Liver (tissue), 8 donors: ENCODE measurements at regions not wholly inside any gene's neighbourhood (a gene's known extent, or its start where the extent isn't known, plus 50 kb on each side); places are given as distances from the start of the nearest gene placed in this dataset.

Experiments used
- DNase-seq: peaks from one replicate; pipeline ENCODE4 v3.0.0-alpha.2; 2017; ENCODE audit warnings: low spot score
- H3K27ac ChIP-seq, 2 donors: one replicate each; pipeline ENCODE4 v1.7.0; 2013; ENCODE audit warnings: inconsistent platforms in 2 of 2, low read length in 2 of 2, control low read depth in 1 of 2, low read depth in 1 of 2, mild to moderate bottlenecking in 1 of 2
- H3K27me3 ChIP-seq, 4 donors: one replicate each; pipeline versions ENCODE4 v1.6.1 to v1.7.0; 2013; ENCODE audit warnings: low read length in 3 of 4, inconsistent platforms in 1 of 4, mild to moderate bottlenecking in 1 of 4, moderate library complexity in 1 of 4; ENCODE audit not compliant: control insufficient read depth in 4 of 4, insufficient read depth in 4 of 4
- H3K36me3 ChIP-seq, 4 donors: one replicate each; pipeline versions ENCODE4 v1.6.1 to v1.7.0; 2013; ENCODE audit warnings: low read length in 3 of 4, mild to moderate bottlenecking in 3 of 4, low read depth in 1 of 4, moderate library complexity in 1 of 4; ENCODE audit not compliant: control insufficient read depth in 4 of 4, insufficient read depth in 3 of 4
- H3K4me1 ChIP-seq, 4 donors: one replicate each; pipeline versions ENCODE4 v1.6.1 to v1.7.0; 2013; ENCODE audit warnings: low read length in 3 of 4, mild to moderate bottlenecking in 3 of 4, moderate library complexity in 1 of 4; ENCODE audit not compliant: control insufficient read depth in 4 of 4, insufficient read depth in 4 of 4
- H3K4me3 ChIP-seq, 3 donors: one replicate each; pipeline versions ENCODE4 v1.6.1 to v1.7.0; 2013; ENCODE audit warnings: low read length in 3 of 3, control low read depth in 1 of 3, low read depth in 1 of 3, mild to moderate bottlenecking in 1 of 3
- H3K9ac ChIP-seq, 2 donors: one replicate each; pipeline ENCODE4 v1.7.0; 2013; ENCODE audit warnings: low read length in 2 of 2, mild to moderate bottlenecking in 2 of 2, moderate library complexity in 2 of 2, control low read depth in 1 of 2, low read depth in 1 of 2
- H3K9me3 ChIP-seq, 4 donors: one replicate each; pipeline versions ENCODE4 v1.6.1 to v1.7.0; 2013; ENCODE audit warnings: low read length in 3 of 4; ENCODE audit not compliant: control insufficient read depth in 4 of 4
- ATF3 ChIP-seq: IDR thresholded peaks from 2 replicates; pipeline ENCODE4 v1.6.1; 2016; ENCODE audit warnings: antibody characterized with exemption
- CTCF ChIP-seq: fragments of 150-350 bp; IDR thresholded peaks from 2 replicates; pipeline ENCODE4 v1.5.1; 2017; ENCODE audit warnings: improper control_type of control experiment, low read depth, low read length; ENCODE audit not compliant: missing input control
- EGR1 ChIP-seq, 2 donors: IDR thresholded peaks; 2 replicates each; pipeline ENCODE4 v1.6.1; 2016 to 2018; ENCODE audit warnings: antibody characterized with exemption in 2 of 2, low read depth in 2 of 2
- FOXA2 ChIP-seq: IDR thresholded peaks from 2 replicates; pipeline ENCODE4 v1.6.1; 2016; ENCODE audit warnings: antibody characterized with exemption
- HNF4A ChIP-seq, 2 donors: conservative IDR thresholded peaks; 2 replicates each; pipeline ENCODE4 v1.6.1; 2016; ENCODE audit warnings: antibody characterized with exemption in 2 of 2, mild to moderate bottlenecking in 2 of 2
- HNF4G ChIP-seq: IDR thresholded peaks from 2 replicates; pipeline ENCODE4 v1.6.1; 2016; ENCODE audit warnings: antibody characterized with exemption
- JUND ChIP-seq, 2 donors: IDR thresholded peaks; 2 replicates each; pipeline ENCODE4 v1.6.1; 2016; ENCODE audit warnings: antibody characterized with exemption in 2 of 2
- NR2F2 ChIP-seq: IDR thresholded peaks from 2 replicates; pipeline ENCODE4 v1.6.1; 2016; ENCODE audit warnings: antibody characterized with exemption
- RAD21 ChIP-seq, 2 donors: IDR thresholded peaks; 2 replicates each; pipeline ENCODE4 v1.6.1; 2016; ENCODE audit warnings: antibody characterized with exemption in 2 of 2, mild to moderate bottlenecking in 2 of 2
- REST ChIP-seq: IDR thresholded peaks from 2 replicates; pipeline ENCODE4 v1.6.1; 2016; ENCODE audit warnings: antibody characterized with exemption, mild to moderate bottlenecking
- SP1 ChIP-seq: IDR thresholded peaks from 2 replicates; pipeline ENCODE4 v1.6.1; 2018; ENCODE audit warnings: antibody characterized with exemption, mild to moderate bottlenecking
- TAF1 ChIP-seq: conservative IDR thresholded peaks from 2 replicates; pipeline ENCODE4 v1.6.1; 2016; ENCODE audit warnings: antibody characterized with exemption, mild to moderate bottlenecking
- YY1 ChIP-seq: IDR thresholded peaks from 2 replicates; pipeline ENCODE4 v1.6.1; 2016; ENCODE audit warnings: antibody characterized with exemption, mild to moderate bottlenecking
- ZBTB33 ChIP-seq: IDR thresholded peaks from 2 replicates; pipeline ENCODE4 v1.6.1; 2016; ENCODE audit warnings: antibody characterized with exemption
- WGBS: extraction: QIAGEN DNeasy Blood & Tissue Kit; methylation state at CpG from one replicate; pipeline ENCODE4 v1.1.7; 2013; 5-methylcytosine and 5-hydroxymethylcytosine counted together
- donor health status: healthy.
- donor health status: healthy.
- donor health status: healthy.
- donor health status: healthy.
- donor health status: healthy.

- TF ChIP-seq FOXA2 (no peak), ATF3 (no peak), ZBTB33 (no peak), JUND (IDR thresholded peaks at IDR 0.05) (no peak), CTCF (no peak), HNF4A (conservative IDR thresholded peaks at IDR 0.05) (no peak)
- Histone ChIP-seq H3K4me1 (peaks cover 7 to 14% (median 13%) of the 10 kb centered on the region in 4 donors), H3K36me3 (no peaks in the 10 kb centered on the region), H3K27me3 (peaks cover 7 to 13% (median 9%) of the 10 kb centered on the region in 4 donors), H3K27ac (no peak overlapping the region), H3K9ac (no peak overlapping the region), H3K4me3 (no peak overlapping the region), H3K9me3 (no peaks in the 10 kb centered on the region)
- WGBS: 92% methylated on average over 4 of the region's 4 CpGs
- no peak for DNase-seq
These were observed 191.0 kb upstream of the LINGO1 start for GRCh38 chr15:77823736-77824135.

- H3K4me1 ChIP-seq: peaks cover 7 to 14% (median 13%) of the 10 kb centered on the region in 4 donors
- H3K27ac ChIP-seq: no peak overlapping the region
- 74% methylated on average over 7 of the region's 7 CpGs for WGBS
- no peak overlapping the region for H3K9ac ChIP-seq
- DNase-seq: no peak
- H3K9me3 ChIP-seq: no peaks in the 10 kb centered on the region
- TF ChIP-seq TAF1 (no peak), HNF4G (no peak), NR2F2 (no peak), RAD21 (IDR thresholded peaks at IDR 0.05) (no peak), REST (no peak), SP1 (no peak), EGR1 (IDR thresholded peaks at IDR 0.05; ENCODE audit: low read depth in 2 of 2) (no peak), YY1 (no peak), ATF3 (no peak)
- H3K36me3 ChIP-seq: no peaks in the 10 kb centered on the region
- peaks cover 7 to 13% (median 10%) of the 10 kb centered on the region in 4 donors for H3K27me3 ChIP-seq
- no peak overlapping the region for H3K4me3 ChIP-seq
These were observed 190.0 kb upstream of the LINGO1 start for GRCh38 chr15:77822631-77823230.
